ENCODE measurements at regions not wholly inside any gene's neighbourhood (a gene's known extent, or its start where the extent isn't known, plus 50 kb on each side); places are given as distances from the start of the nearest gene placed in this dataset.

DNA sequence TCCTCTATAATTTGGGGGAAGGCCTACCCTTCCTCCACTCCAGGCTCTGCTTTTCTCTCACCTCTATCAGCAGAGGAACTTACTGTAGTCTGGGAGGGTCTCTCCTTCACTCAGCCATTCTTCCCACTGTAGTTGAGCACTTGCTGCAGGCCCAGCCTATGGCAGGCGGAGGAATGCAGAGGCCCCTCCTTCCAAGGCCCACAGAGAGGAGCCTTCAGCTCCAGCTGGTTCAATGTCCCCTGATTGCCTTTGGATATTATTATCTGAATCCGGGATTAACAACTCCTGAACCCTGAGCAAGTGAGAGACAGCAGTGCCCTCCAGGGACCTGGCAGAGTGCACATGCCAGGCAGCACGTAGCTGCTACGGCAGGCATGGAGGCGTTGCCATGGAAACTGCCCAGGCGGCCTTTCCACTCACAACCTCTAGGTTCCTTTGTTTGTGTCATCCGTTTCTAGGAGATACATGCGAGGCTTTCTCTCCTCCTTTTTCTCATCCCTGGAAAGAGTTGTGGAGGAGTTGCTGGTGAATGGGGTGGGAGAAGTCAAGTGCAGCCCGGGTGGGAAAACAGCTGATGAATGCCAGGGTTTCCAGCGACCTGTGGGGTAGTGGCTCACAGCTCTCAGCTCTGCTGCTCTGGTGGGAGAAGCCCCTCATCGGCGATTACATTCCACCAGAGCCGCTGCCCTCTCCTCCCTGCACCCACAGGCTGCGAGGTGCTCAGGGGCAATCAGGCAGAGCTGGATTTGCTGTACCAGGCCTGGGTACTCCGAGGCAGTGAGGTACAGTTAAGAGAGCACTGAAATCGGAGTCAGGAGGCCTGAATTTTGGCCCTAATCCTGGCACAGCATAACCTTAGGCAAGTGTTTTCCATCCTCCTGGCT, 55.3 kb upstream of the HK2 start:
- TF ChIP-seq CTCF (IDR thresholded peaks at IDR 0.05) (no peak), POLR2AphosphoS5 (IDR thresholded peaks at IDR 0.05; ENCODE audit: low read depth, low read length) (no peak), NFIC (IDR thresholded peaks at IDR 0.05; ENCODE audit: borderline replicate concordance) (no peak), TEAD4 (IDR thresholded peaks at IDR 0.05; ENCODE audit: borderline replicate concordance, insufficient read depth) (no peak), SIN3A (IDR thresholded peaks at IDR 0.05; ENCODE audit: borderline replicate concordance, low read depth, low read length) (no peak), MAX (IDR thresholded peaks at IDR 0.05; ENCODE audit: low read depth) (no peak), ELF1 (IDR thresholded peaks at IDR 0.05) (no peak), REST (IDR thresholded peaks at IDR 0.05; ENCODE audit: low read depth, low read length) (no peak), EP300 (IDR thresholded peaks at IDR 0.05; ENCODE audit: borderline replicate concordance in 1 of 2, low read depth in 1 of 2, low read length in 1 of 2) (no peak), RCOR1 (IDR thresholded peaks at IDR 0.05; ENCODE audit: low read length) (no peak)
- TF ChIP-seq, protein P1, sequence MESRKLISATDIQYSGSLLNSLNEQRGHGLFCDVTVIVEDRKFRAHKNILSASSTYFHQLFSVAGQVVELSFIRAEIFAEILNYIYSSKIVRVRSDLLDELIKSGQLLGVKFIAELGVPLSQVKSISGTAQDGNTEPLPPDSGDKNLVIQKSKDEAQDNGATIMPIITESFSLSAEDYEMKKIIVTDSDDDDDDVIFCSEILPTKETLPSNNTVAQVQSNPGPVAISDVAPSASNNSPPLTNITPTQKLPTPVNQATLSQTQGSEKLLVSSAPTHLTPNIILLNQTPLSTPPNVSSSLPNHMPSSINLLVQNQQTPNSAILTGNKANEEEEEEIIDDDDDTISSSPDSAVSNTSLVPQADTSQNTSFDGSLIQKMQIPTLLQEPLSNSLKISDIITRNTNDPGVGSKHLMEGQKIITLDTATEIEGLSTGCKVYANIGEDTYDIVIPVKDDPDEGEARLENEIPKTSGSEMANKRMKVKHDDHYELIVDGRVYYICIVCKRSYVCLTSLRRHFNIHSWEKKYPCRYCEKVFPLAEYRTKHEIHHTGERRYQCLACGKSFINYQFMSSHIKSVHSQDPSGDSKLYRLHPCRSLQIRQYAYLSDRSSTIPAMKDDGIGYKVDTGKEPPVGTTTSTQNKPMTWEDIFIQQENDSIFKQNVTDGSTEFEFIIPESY (IDR thresholded peaks at IDR 0.05; ENCODE audit: borderline replicate concordance, low read depth) = no peak

Measured in SK-N-SH (cell line).